ENCODE measurements at regions not wholly inside any gene's neighbourhood (a gene's known extent, or its start where the extent isn't known, plus 50 kb on each side); places are given as distances from the start of the nearest gene placed in this dataset.

DNA sequence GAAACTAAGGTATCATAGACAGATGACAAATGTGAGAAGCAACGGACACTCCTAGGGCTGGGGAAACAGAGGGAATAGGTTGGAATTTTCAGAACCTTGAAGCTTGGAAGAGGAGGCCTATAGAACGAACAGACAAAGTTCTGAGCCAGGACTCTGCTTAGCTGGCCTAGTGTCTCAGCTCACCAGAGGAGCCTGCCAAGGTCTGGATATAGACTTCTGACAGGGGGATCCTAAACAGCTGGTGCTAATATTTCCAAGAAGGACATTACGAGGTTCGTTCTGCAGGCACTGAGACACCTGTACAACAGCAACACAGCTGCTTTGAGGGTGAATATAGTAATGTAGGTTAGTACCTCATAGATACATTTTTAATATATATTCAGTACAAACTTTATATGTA, 266.3 kb downstream of the CHL1 start:
- TF ChIP-seq ETV6 (CRISPR knock-in tag; IDR thresholded peaks at IDR 0.05): no peak
- TF ChIP-seq NR1H2 (CRISPR knock-in tag; IDR thresholded peaks at IDR 0.05): no peak
- TF ChIP-seq CTCF (IDR thresholded peaks at IDR 0.05): no peak
- TF ChIP-seq SMAD3 (CRISPR knock-in tag; IDR thresholded peaks at IDR 0.05; ENCODE audit: borderline replicate concordance): no peak
- no peak for TF ChIP-seq MXD4 (CRISPR knock-in tag; IDR thresholded peaks at IDR 0.05; ENCODE audit: borderline replicate concordance)
- TF ChIP-seq TEAD4 (CRISPR knock-in tag; IDR thresholded peaks at IDR 0.05): no peak
- no peak for TF ChIP-seq CBFB (CRISPR knock-in tag; IDR thresholded peaks at IDR 0.05; ENCODE audit: low read depth)
- no peak for TF ChIP-seq SOX15 (CRISPR knock-in tag; IDR thresholded peaks at IDR 0.05)
- TF ChIP-seq CREM (CRISPR knock-in tag; IDR thresholded peaks at IDR 0.05): no peak
- TF ChIP-seq USF2 (CRISPR knock-in tag; IDR thresholded peaks at IDR 0.05): no peak

Data from WTC11 (cell line).